ENCODE measurements at regions not wholly inside any gene's neighbourhood (a gene's known extent, or its start where the extent isn't known, plus 50 kb on each side); places are given as distances from the start of the nearest gene placed in this dataset.
"Not testable (repeated sequence)": the region's sequence is repeated elsewhere in the genome, so short reads cannot be mapped to it uniquely, and the experiment has no call there.

GRCh38 chr13:38415233-38415632, 65.6 kb downstream of the UFM1 start:
- FAIRE-seq, result no peak

DNA sequence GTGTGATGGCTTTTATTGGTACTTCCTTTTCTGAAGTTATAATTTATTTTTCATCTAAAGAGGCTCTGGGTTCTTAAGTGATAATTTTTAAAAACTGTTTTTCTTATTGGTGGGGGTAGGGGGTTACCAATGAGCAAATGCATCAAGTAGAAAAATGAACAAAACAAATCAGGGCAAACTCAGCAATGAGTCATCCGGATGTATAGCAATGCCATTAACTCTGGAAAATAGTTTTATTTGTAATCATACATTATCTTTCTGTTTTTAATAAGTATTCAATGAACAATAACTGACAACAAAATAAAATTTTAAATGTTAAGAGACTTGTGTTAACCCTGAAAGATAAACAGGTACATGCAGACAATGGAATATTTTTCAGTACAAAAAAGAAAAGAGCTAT, 67.6 kb downstream of the UFM1 start:
- no peak for FAIRE-seq

- no peak for FAIRE-seq
These were observed 68.1 kb downstream of the UFM1 start for GRCh38 chr13:38417727-38418126.

DNA sequence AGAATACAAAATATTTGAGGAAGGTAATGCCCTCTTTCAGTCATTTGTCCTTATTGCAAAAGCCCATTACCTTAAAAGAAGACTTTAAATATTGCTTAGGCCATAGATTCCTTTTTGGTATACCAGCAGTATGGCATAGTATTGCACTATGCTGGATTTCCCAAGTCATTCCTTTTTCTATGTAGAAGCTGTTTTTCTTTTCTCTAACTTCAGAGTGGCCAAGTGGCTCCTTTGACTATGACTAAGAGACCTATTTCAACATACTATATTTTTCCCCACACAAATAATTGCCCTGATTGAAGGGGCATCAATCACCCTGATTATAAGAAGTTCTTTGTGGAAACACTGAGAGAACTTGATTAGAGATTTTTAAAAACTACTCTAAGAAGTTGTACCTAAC, 68.6 kb downstream of the UFM1 start:
- FAIRE-seq, result no peak

- no peak for FAIRE-seq
These were observed 69.7 kb downstream of the UFM1 start for GRCh38 chr13:38419312-38419873.

DNA sequence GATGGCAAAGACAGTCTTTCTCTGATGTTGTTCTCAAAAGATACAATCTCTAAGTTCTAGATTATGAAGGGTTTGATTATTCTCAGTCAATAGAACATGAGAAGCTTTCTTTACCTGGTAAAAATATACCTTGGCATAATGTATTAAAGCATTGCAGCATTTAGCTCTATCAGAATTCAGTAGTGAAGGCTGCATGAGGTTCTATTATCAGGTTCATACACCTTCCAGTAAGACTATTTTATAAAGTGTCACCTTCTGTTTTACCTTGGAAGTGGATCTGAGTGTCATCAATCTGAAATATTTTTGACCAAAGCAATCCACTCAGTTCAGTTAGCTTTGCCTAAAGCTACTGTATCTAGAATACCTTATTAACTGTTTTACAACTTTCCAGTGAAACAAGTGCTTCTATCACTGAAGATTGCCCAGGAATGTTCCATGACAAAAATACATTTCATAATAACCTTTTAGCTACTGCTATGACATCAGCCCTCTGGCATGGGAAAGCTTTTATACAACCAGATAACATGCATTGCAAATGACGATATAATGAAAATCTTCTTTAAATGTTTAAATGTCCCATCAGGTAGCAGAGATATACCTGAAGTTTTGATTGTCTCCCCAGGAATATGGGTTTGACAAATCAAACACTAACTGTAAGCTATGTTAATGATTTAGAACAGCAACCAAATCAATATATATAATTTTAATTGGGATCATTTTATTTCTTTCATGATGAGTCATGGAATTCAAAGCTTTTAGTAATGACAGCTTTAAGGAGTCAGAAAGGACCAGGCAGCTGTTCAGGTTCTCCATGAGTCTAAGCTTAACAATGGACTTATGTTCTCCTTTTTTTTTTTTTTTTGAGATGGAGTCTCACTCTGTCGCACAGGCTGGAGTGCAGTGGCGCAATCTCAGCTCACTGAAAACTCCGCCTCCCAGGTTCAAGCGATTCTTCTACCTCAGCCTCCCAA, 72.2 kb downstream of the UFM1 start:
- FAIRE-seq, result no peak

GRCh38 chr13:38429916-38430315, 80.3 kb downstream of the UFM1 start:
- no peak for FAIRE-seq

DNA sequence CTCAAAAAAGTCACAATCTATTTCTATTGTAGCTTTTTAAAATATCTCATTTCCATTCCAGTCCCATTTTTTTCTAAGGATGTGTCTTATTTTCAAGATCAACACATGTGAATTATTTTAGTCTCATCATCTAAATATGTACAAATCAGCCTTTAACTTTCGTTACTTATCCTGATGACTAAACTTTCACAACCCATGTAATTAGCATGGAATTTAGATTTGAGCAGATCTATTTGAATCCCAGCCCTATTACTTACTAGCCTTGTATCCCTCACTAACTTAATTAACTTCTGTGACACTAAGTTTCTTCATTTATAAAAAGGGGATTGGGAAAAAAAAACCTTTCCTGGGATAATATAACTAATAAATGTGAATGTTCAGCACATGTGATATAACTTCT, 81.1 kb downstream of the UFM1 start:
- no peak for FAIRE-seq

- no peak for FAIRE-seq
These were observed 91.0 kb downstream of the UFM1 start for GRCh38 chr13:38440666-38441065.

- no peak for FAIRE-seq
These were observed 95.3 kb downstream of the UFM1 start for GRCh38 chr13:38444904-38445303.

DNA sequence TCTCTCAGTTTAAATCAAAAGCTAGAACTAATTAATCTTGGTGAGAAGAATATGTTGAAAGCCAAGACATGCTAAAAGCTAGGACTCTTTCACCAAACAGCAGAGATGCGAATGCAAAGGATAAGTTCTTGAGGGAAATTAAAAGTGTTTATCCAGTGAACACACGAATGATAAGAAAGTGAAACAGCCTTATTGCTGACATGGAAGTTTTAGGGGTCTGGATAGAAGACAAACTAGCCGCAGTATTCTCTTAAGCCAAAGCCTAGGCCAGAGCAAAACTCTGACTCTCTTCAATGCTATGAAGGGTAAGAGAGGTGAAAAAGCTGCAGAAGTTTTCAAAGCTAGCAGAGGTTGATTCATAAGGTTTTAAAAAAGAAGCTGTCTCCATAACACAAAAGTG, 103.0 kb downstream of the UFM1 start:
- FAIRE-seq, result no peak

DNA sequence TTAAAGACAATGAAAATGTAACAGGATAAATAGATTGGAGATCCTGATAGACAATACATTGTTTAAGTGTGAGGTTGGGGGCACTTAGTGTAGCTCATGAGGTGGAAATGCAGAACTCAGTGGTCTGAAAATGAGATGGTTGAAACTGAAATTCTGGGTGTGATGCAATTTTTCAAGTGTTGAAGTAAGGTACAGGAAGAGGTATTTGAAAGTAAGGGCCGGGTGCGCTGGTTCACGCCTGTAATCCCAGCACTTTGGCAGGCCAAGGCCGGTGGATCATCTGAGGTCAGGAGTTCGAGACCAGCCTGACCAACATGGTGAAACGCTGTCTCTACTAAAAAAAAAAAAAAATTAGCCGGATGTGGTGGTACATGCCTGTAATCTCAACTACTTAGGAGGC, 113.0 kb downstream of the UFM1 start:
- FAIRE-seq, result no peak

GRCh38 chr13:38463048-38463447, 113.4 kb downstream of the UFM1 start:
- no peak for FAIRE-seq

DNA sequence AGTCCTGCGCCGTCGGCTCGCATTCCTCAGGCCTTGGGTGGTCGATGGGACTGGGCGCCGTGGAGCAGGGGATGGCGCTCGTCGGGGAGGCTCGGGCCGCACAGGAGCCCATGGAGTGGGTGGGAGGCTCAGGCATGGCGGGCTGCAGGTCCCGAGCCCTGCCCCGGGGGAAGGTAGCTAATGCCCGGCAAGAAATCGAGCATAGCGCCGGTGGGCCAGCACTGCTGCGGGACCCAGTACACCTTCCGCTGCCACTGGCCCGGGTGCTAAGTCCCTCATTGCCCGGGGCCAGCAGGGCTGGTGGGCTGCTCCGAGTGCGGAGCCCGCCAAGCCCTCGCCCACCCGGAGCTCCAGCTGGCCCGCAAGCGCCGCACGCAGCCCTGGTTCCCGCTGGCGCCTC, 122.8 kb downstream of the UFM1 start:
- not testable (repeated sequence) for FAIRE-seq

DNA sequence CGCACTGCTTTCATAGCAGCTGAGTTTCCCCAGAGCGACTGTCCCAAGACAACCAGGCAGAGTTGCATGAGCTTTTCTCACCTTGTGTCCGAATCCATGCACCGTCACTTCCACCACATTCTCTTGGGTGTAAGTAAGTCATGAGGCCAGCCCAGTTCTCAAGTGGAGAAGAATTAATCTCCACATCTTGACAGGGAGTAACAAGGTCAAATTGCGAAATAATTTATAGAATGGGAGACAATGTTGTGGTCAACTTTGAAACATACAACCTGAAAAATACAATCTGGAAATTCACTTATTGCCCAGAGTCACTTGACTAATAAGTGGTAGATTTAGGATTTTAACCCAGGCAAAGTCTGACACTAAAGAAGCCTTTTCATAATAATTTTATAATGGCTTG, 123.7 kb downstream of the UFM1 start:
- no peak for FAIRE-seq

GRCh38 chr13:38477676-38478075, 128.0 kb downstream of the UFM1 start:
- FAIRE-seq, result no peak

DNA sequence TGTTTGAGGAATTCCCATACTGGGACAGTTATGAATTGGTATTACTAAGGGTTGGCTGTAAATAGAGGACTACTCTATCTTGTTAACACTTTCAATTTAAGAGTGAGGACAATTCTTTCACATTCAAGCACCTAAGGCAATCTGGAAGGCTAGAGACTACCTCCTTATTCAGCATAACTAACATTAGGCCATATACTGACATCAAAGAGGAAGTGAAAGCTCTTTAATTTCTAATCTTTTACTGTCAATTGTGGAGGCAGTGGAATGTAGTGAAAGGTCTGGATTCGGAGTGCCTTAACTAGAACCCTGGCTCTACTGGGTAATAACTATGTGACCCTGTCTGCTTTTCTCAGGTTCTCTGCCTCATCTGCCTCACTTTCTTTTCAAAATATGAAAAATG, 134.0 kb downstream of the UFM1 start:
- FAIRE-seq, result no peak

GRCh38 chr13:38490657-38491056, 141.0 kb downstream of the UFM1 start:
- FAIRE-seq, result no peak

- FAIRE-seq, result no peak
These were observed 144.8 kb downstream of the UFM1 start for GRCh38 chr13:38494445-38494844.

GRCh38 chr13:38496917-38497316, 147.3 kb downstream of the UFM1 start:
- no peak for FAIRE-seq

DNA sequence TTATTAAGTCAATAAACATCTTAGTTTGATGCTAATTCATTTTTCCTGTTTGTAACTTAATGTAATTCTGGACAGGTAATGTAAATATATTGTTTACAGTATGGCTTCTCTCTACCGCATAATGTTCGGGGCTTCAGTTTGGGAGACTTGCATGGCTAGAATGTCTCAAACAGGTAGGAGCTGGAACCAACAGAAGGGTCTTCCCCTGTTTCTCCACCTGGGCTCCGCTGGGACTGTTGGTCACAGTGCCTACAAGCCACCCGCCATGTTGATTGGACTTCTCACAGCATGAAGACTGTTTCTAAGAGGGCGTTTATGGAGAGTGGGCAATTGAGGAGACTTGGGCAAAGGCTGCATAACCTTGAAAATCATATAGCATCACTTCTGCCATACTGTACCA, 148.6 kb downstream of the UFM1 start:
- no peak for FAIRE-seq

DNA sequence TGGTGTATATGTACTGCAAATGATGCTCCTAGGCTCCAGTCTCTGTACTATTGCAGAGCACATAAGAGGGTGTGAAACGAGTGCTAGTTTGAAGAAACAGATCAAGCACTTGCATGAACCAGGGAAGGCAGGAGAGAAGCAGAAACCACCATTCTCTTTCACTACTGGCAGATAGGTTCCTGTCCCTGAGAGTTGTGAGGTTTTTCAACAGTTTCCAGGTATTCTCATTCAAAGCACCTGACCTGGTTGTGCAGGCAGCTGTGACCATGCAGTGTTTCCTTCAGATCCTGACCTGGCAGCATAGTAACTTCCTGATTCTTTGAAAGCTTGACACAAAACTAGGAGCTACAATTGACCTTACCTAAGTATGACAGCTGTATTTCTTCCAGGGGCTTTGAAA, 164.9 kb downstream of the UFM1 start:
- FAIRE-seq, result no peak

GRCh38 chr13:38518328-38518727, 168.5 kb upstream of the FREM2 start:
- FAIRE-seq, result no peak

- no peak for FAIRE-seq
These were observed 167.5 kb upstream of the FREM2 start for GRCh38 chr13:38519229-38519911.
